HepG2 (cell line): ENCODE measurements at regions not wholly inside any gene's neighbourhood (a gene's known extent, or its start where the extent isn't known, plus 50 kb on each side); places are given as distances from the start of the nearest gene placed in this dataset.
"Not testable (repeated sequence)": the region's sequence is repeated elsewhere in the genome, so short reads cannot be mapped to it uniquely, and the experiment has no call there.

Experiments used
- JARID2 ChIP-seq: sonication (generic); formaldehyde crosslinking; IDR thresholded peaks from 2 replicates; pipeline ENCODE4 v1.8.1; 2023; ENCODE audit warnings: missing genetic modification reagents, inconsistent platforms; ENCODE audit not compliant: insufficient replicate concordance
- RNF2 ChIP-seq: fragments of 450-650 bp; conservative IDR thresholded peaks from 2 replicates; pipeline ENCODE4 v1.6.1; 2016; ENCODE audit warnings: low read depth
- SMAD1 ChIP-seq: sonication (generic); formaldehyde crosslinking; IDR thresholded peaks from 2 replicates; pipeline ENCODE4 v1.4.0; 2020; ENCODE audit warnings: missing genetic modification reagents, low read depth, mild to moderate bottlenecking, borderline replicate concordance
- ZFP36 ChIP-seq: fragments of 150-350 bp; IDR thresholded peaks from 2 replicates; pipeline ENCODE4 v1.6.1; 2018; ENCODE audit warnings: borderline replicate concordance, low read length, low read depth; ENCODE audit not compliant: partially characterized antibody
- ZNF629 ChIP-seq: sonication (generic); formaldehyde crosslinking; conservative IDR thresholded peaks from 2 replicates; pipeline ENCODE4 v1.5.0; 2020; ENCODE audit warnings: missing genetic modification reagents
- ZSCAN21 ChIP-seq: sonication (generic); formaldehyde crosslinking; IDR thresholded peaks from 2 replicates; pipeline ENCODE4 v1.8.0; 2022; ENCODE audit warnings: mild to moderate bottlenecking, missing genetic modification reagents, moderate library complexity, borderline replicate concordance
- TF ChIP-seq, protein P1 (sequence below), 2 experiments: IDR thresholded peaks; 2 replicates each; pipeline ENCODE4 v1.6.1; 2011 to 2012; ENCODE audit warnings: low read length in 2 of 2, borderline replicate concordance in 1 of 2, low read depth in 1 of 2, mild to moderate bottlenecking in 1 of 2, moderate library complexity in 1 of 2
- TF ChIP-seq, protein P2 (sequence below): sonication (generic); formaldehyde crosslinking; IDR thresholded peaks from 2 replicates; pipeline ENCODE4 v1.4.0; 2020; ENCODE audit warnings: mild to moderate bottlenecking, missing genetic modification reagents
- TF ChIP-seq, protein P3 (sequence below): IDR thresholded peaks from 2 replicates; pipeline ENCODE4 v1.6.1; 2012; ENCODE audit warnings: inconsistent platforms
- TF ChIP-seq, protein P4 (sequence below): sonication (generic); formaldehyde crosslinking; conservative IDR thresholded peaks from 2 replicates; pipeline ENCODE4 v1.8.1; 2023; ENCODE audit warnings: missing genetic modification reagents
- TF ChIP-seq, protein P5 (sequence below): sonication (generic); formaldehyde crosslinking; IDR thresholded peaks from 2 replicates; pipeline ENCODE4 v1.5.0; 2020; ENCODE audit warnings: mild to moderate bottlenecking, missing genetic modification reagents, moderate library complexity
- TF ChIP-seq, protein P6 (sequence below): sonication (generic); formaldehyde crosslinking; IDR thresholded peaks from 2 replicates; pipeline ENCODE4 v1.5.1; 2020; ENCODE audit warnings: mild to moderate bottlenecking, moderate library complexity, missing genetic modification reagents

DNA sequence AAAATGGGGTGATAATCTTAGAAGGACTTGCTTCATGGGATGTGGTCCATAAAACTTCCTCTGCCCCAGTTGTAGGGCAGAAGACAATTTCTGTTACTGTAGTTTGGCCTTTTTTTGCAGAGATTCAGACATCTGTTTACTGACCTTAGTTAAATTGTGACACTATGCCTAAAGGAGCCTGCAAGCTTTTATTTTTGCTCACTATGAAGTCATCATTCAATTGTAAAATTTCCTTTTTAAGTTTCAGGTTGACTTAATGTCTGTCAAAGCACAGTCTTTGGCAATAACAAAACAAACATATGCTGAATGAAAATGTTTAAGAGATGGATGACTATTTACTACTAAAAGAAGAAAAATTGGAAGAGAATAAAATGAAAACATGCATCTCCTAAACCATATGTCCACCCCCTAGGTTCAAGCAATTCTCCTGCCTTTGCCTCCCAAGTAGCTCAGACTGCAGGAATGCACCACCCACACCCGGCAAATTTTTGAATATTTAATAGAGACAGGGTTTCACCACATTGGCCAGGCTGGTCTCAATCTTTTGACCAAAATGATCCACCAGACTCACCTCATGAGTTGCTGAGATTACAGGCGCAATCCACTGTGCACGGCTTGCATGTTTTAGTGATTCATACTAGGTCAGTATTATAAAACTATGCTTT lies 93.5 kb upstream of the HSFY2 start:
- TF ChIP-seq, protein P1, sequence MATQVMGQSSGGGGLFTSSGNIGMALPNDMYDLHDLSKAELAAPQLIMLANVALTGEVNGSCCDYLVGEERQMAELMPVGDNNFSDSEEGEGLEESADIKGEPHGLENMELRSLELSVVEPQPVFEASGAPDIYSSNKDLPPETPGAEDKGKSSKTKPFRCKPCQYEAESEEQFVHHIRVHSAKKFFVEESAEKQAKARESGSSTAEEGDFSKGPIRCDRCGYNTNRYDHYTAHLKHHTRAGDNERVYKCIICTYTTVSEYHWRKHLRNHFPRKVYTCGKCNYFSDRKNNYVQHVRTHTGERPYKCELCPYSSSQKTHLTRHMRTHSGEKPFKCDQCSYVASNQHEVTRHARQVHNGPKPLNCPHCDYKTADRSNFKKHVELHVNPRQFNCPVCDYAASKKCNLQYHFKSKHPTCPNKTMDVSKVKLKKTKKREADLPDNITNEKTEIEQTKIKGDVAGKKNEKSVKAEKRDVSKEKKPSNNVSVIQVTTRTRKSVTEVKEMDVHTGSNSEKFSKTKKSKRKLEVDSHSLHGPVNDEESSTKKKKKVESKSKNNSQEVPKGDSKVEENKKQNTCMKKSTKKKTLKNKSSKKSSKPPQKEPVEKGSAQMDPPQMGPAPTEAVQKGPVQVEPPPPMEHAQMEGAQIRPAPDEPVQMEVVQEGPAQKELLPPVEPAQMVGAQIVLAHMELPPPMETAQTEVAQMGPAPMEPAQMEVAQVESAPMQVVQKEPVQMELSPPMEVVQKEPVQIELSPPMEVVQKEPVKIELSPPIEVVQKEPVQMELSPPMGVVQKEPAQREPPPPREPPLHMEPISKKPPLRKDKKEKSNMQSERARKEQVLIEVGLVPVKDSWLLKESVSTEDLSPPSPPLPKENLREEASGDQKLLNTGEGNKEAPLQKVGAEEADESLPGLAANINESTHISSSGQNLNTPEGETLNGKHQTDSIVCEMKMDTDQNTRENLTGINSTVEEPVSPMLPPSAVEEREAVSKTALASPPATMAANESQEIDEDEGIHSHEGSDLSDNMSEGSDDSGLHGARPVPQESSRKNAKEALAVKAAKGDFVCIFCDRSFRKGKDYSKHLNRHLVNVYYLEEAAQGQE (IDR thresholded peaks at IDR 0.05; ENCODE audit: borderline replicate concordance in 1 of 2, low read depth in 1 of 2, low read length in 2 of 2): not testable (repeated sequence)
- TF ChIP-seq, protein P2, sequence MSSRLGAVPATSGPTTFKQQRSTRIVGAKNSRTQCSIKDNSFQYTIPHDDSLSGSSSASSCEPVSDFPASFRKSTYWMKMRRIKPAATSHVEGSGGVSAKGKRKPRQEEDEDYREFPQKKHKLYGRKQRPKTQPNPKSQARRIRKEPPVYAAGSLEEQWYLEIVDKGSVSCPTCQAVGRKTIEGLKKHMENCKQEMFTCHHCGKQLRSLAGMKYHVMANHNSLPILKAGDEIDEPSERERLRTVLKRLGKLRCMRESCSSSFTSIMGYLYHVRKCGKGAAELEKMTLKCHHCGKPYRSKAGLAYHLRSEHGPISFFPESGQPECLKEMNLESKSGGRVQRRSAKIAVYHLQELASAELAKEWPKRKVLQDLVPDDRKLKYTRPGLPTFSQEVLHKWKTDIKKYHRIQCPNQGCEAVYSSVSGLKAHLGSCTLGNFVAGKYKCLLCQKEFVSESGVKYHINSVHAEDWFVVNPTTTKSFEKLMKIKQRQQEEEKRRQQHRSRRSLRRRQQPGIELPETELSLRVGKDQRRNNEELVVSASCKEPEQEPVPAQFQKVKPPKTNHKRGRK (CRISPR knock-in tag): not testable (repeated sequence)
- TF ChIP-seq, protein P3, sequence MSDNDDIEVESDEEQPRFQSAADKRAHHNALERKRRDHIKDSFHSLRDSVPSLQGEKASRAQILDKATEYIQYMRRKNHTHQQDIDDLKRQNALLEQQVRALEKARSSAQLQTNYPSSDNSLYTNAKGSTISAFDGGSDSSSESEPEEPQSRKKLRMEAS: not testable (repeated sequence)
- TF ChIP-seq, protein P4, sequence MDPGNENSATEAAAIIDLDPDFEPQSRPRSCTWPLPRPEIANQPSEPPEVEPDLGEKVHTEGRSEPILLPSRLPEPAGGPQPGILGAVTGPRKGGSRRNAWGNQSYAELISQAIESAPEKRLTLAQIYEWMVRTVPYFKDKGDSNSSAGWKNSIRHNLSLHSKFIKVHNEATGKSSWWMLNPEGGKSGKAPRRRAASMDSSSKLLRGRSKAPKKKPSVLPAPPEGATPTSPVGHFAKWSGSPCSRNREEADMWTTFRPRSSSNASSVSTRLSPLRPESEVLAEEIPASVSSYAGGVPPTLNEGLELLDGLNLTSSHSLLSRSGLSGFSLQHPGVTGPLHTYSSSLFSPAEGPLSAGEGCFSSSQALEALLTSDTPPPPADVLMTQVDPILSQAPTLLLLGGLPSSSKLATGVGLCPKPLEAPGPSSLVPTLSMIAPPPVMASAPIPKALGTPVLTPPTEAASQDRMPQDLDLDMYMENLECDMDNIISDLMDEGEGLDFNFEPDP (CRISPR knock-in tag): not testable (repeated sequence)
- not testable (repeated sequence) for TF ChIP-seq JARID2 (CRISPR knock-in tag); RNF2; SMAD1 (CRISPR knock-in tag); ZSCAN21 (CRISPR knock-in tag); ZFP36; ZNF629
- TF ChIP-seq, protein P5, sequence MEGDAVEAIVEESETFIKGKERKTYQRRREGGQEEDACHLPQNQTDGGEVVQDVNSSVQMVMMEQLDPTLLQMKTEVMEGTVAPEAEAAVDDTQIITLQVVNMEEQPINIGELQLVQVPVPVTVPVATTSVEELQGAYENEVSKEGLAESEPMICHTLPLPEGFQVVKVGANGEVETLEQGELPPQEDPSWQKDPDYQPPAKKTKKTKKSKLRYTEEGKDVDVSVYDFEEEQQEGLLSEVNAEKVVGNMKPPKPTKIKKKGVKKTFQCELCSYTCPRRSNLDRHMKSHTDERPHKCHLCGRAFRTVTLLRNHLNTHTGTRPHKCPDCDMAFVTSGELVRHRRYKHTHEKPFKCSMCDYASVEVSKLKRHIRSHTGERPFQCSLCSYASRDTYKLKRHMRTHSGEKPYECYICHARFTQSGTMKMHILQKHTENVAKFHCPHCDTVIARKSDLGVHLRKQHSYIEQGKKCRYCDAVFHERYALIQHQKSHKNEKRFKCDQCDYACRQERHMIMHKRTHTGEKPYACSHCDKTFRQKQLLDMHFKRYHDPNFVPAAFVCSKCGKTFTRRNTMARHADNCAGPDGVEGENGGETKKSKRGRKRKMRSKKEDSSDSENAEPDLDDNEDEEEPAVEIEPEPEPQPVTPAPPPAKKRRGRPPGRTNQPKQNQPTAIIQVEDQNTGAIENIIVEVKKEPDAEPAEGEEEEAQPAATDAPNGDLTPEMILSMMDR (CRISPR knock-in tag): not testable (repeated sequence)
- TF ChIP-seq, protein P6, sequence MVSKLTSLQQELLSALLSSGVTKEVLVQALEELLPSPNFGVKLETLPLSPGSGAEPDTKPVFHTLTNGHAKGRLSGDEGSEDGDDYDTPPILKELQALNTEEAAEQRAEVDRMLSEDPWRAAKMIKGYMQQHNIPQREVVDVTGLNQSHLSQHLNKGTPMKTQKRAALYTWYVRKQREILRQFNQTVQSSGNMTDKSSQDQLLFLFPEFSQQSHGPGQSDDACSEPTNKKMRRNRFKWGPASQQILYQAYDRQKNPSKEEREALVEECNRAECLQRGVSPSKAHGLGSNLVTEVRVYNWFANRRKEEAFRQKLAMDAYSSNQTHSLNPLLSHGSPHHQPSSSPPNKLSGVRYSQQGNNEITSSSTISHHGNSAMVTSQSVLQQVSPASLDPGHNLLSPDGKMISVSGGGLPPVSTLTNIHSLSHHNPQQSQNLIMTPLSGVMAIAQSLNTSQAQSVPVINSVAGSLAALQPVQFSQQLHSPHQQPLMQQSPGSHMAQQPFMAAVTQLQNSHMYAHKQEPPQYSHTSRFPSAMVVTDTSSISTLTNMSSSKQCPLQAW: not testable (repeated sequence)
